HG03025 (cell line): ENCODE measurements at regions not wholly inside any gene's neighbourhood (a gene's known extent, or its start where the extent isn't known, plus 50 kb on each side); places are given as distances from the start of the nearest gene placed in this dataset.
"Not testable (repeated sequence)": the region's sequence is repeated elsewhere in the genome, so short reads cannot be mapped to it uniquely, and the experiment has no call there.

Experiments used
- ATAC-seq: cut with Tn5 transposase; IDR thresholded peaks from one replicate; pipeline ENCODE4 v1.9.1; 2021; ENCODE audit warnings: mild to moderate bottlenecking, moderate library complexity; ENCODE audit not compliant: unreplicated experiment, low FRiP score

GRCh38 chr14:30153717-30154116, 226.1 kb upstream of the PRKD1 start:
- no peak for ATAC-seq

GRCh38 chr14:30156571-30156970, 228.9 kb upstream of the PRKD1 start:
- ATAC-seq = no peak

- ATAC-seq = no peak
Measured at GRCh38 chr14:30158299-30158698, 230.7 kb upstream of the PRKD1 start.

- no peak for ATAC-seq
Measured at GRCh38 chr14:30159374-30159773, 231.7 kb upstream of the PRKD1 start.

- no peak for ATAC-seq
Measured at GRCh38 chr14:30160608-30161007, 233.0 kb upstream of the PRKD1 start.

GRCh38 chr14:30162066-30162465, 234.4 kb upstream of the PRKD1 start:
- ATAC-seq = no peak

GRCh38 chr14:30165255-30165654, 237.6 kb upstream of the PRKD1 start:
- no peak for ATAC-seq

GRCh38 chr14:30177781-30178180, 250.1 kb upstream of the PRKD1 start:
- ATAC-seq = no peak

GRCh38 chr14:30179381-30180130, 251.9 kb upstream of the PRKD1 start:
- no peak for ATAC-seq

- no peak for ATAC-seq
Measured at GRCh38 chr14:30180219-30180618, 252.6 kb upstream of the PRKD1 start.

GRCh38 chr14:30185832-30186231, 258.2 kb upstream of the PRKD1 start:
- no peak for ATAC-seq

GRCh38 chr14:30191639-30192279, 264.1 kb upstream of the PRKD1 start:
- no peak for ATAC-seq

GRCh38 chr14:30193101-30193500, 265.5 kb upstream of the PRKD1 start:
- ATAC-seq = no peak

GRCh38 chr14:30193845-30194501, 266.3 kb upstream of the PRKD1 start:
- no peak for ATAC-seq

GRCh38 chr14:30194741-30195148, 267.1 kb upstream of the PRKD1 start:
- no peak for ATAC-seq

GRCh38 chr14:30195941-30196340, 268.3 kb upstream of the PRKD1 start:
- no peak for ATAC-seq

- no peak for ATAC-seq
Measured at GRCh38 chr14:30196861-30197260, 269.2 kb upstream of the PRKD1 start.

- ATAC-seq = not testable (repeated sequence)
Measured at GRCh38 chr14:30198720-30199119, 271.1 kb upstream of the PRKD1 start.

GRCh38 chr14:30204431-30204980, 276.9 kb upstream of the PRKD1 start:
- no peak for ATAC-seq

GRCh38 chr14:30209136-30209535, 281.5 kb upstream of the PRKD1 start:
- ATAC-seq = no peak

- ATAC-seq = no peak
Measured at GRCh38 chr14:30210630-30211029, 283.0 kb upstream of the PRKD1 start.
